T-cell (primary cell): ENCODE measurements at regions not wholly inside any gene's neighbourhood (a gene's known extent, or its start where the extent isn't known, plus 50 kb on each side); places are given as distances from the start of the nearest gene placed in this dataset.

Experiments
- ATAC-seq, 4 experiments: fragments of 200-7000 bp in 3 of 4; fragments of 150-1000 bp in 1 of 4; cut with Tn5 transposase; replicated peaks in 1 of 4; 1 replicate in 3 of 4; 2 replicates in 1 of 4; pipeline ENCODE4 v1.10.0; 2021; ENCODE audit warnings: moderate library complexity in 3 of 4, mild to moderate bottlenecking in 2 of 4, moderate number of reproducible peaks in 1 of 4
- CTCF ChIA-PET, 2 donors: fragments of 300-600 bp; sonication (Branson Sonifier 250); formaldehyde crosslinking; loops; one replicate each; lab custom pipeline; 2022; ENCODE audit warnings: antibody characterized with exemption in 2 of 2; lab: Charles Lee
- POLR2A ChIA-PET, 2 donors: fragments of 300-600 bp; sonication (Branson Sonifier 250); formaldehyde crosslinking; loops; one replicate each; lab custom pipeline; 2022; ENCODE audit warnings: antibody characterized with exemption in 2 of 2; lab: Charles Lee
- DNase-seq, 35 experiments: peaks; one replicate each; pipeline versions ENCODE4 v3.0.0 to v3.0.0-alpha.2; 2013 to 2023
- H3K27ac ChIP-seq: one replicate; pipeline ENCODE4 v1.5.1; 2013; ENCODE audit warnings: low read length
- H3K27me3 ChIP-seq, 2 experiments: replicated peaks in 1 of 2; 1 replicate in 1 of 2; 2 replicates in 1 of 2; pipeline versions ENCODE4 v1.6.1 to v1.7.0; 2013; ENCODE audit warnings: low read length in 1 of 2, mixed read lengths in 1 of 2; ENCODE audit not compliant: control insufficient read depth in 2 of 2, insufficient read depth in 2 of 2; ENCODE audit errors: extremely low read depth in 1 of 2
- H3K36me3 ChIP-seq, 2 donors: 1 replicate in 1 of 2; 2 replicates in 1 of 2; pipeline versions ENCODE4 v1.6.1 to v1.7.0; 2013; ENCODE audit warnings: low read length in 1 of 2; ENCODE audit not compliant: control insufficient read depth in 2 of 2, insufficient read depth in 1 of 2; ENCODE audit errors: extremely low read depth in 1 of 2
- H3K4me1 ChIP-seq, 2 experiments: 1 replicate in 1 of 2; 2 replicates in 1 of 2; pipeline versions ENCODE4 v1.6.1 to v1.7.0; 2013; ENCODE audit warnings: low read length in 2 of 2, mixed read lengths in 1 of 2; ENCODE audit not compliant: insufficient read depth in 2 of 2, control insufficient read depth in 1 of 2; ENCODE audit errors: extremely low read depth in 1 of 2
- H3K4me3 ChIP-seq, 2 donors: 1 replicate in 1 of 2; 2 replicates in 1 of 2; pipeline versions ENCODE4 v1.5.1 to v1.7.0; 2013; ENCODE audit warnings: mild to moderate bottlenecking in 2 of 2, low read length in 1 of 2, moderate library complexity in 1 of 2; ENCODE audit not compliant: control insufficient read depth in 1 of 2; ENCODE audit errors: extremely low read depth in 1 of 2
- H3K9me3 ChIP-seq: 2 replicates; pipeline ENCODE4 v1.7.0; 2013
- H3K27ac Mint-ChIP-seq, 2 donors: one replicate each; pipeline ENCODE4 v1.8.0; 2020 to 2021; ENCODE audit warnings: mild to moderate bottlenecking in 2 of 2, mixed read lengths in 2 of 2
- H3K27me3 Mint-ChIP-seq, 2 donors: one replicate each; pipeline ENCODE4 v1.8.0; 2021 to 2022; ENCODE audit warnings: mixed read lengths in 2 of 2
- H3K36me3 Mint-ChIP-seq: one replicate; pipeline ENCODE4 v1.8.0; 2021; ENCODE audit warnings: mixed read lengths
- H3K4me1 Mint-ChIP-seq, 3 donors: one replicate each; pipeline ENCODE4 v1.8.0; 2020 to 2022; ENCODE audit warnings: mixed read lengths in 3 of 3, mild to moderate bottlenecking in 1 of 3
- H3K4me3 Mint-ChIP-seq, 3 donors: one replicate each; pipeline ENCODE4 v1.8.0; 2020 to 2022; ENCODE audit warnings: mild to moderate bottlenecking in 3 of 3, mixed read lengths in 3 of 3, moderate library complexity in 3 of 3
- H3K9me3 Mint-ChIP-seq, 3 donors: one replicate each; pipeline ENCODE4 v1.8.0; 2020 to 2022; ENCODE audit warnings: mixed read lengths in 3 of 3
- WGBS: methylation state at CpG from one replicate; pipeline ENCODE4 v1.1.5; 2013; ENCODE audit warnings: missing lambda C conversion rate; ENCODE audit not compliant: insufficient coverage; 5-methylcytosine and 5-hydroxymethylcytosine counted together

DNA sequence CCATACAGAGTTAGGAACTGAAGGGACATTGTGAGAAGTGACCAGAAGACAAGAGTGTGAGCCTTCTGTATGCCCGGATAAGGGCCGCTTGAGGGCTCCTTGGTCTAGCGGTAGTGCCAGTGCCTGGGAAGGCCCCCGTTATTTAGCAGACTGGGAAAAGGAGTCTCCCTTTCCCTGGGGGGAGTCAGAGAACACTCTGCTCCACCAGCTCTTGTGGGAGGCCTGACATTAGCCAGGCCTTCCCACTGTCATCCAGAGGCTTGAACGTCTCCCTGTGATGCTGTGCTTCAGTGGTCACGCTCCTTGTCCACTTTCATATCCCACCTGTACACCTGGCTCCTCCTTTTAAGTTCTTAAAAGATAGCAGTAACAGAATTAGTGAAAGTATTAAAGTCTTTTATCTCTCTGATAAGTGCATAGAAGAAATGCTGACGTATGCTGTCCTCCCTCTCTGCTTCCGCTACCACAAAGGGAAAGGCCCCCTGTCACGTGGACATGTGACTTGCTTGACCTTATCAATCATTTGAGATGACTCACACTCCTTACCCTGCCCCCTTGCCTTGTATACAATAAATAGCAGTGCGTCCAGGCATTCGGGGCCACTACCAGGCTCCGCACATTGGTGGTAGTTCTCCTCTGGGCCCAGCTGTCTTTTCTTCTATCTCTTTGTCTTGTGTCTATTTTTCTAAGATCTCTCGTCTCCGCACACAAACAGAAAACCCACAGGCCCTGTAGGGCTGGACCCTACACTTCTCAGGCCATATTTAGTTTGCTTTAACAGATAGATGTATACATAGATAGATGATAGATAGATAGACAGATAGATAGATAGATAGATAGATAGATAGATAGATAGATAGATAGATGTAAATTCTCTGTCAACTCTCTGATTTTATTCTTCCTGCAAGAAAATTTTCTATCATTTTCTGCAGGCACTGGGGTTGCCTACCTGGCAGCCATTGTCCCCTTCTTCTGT lies 131.5 kb upstream of the JCAD start:
- no peak for ATAC-seq
- Mint-ChIP-seq H3K9me3 (peaks cover 0 to 2% (median 0%) of the 10 kb centered on the region in 3 donors), H3K27ac (no peak overlapping the region), H3K36me3 (no peaks in the 10 kb centered on the region), H3K4me1 (peaks cover 3 to 8% (median 5%) of the 10 kb centered on the region in 3 donors), H3K27me3 (peaks cover 5 to 12% of the 10 kb centered on the region in 2 donors), H3K4me3 (no peak overlapping the region)
- ChIA-PET POLR2A (interaction anchor here in 1 of 2 donors (0.5 kb wide), 1 partner anchor 392 kb away, joined by 8 read pairs; no protein-coding TSS in a partner anchor), CTCF (no interaction called here)
- H3K9me3 ChIP-seq: no peaks in the 10 kb centered on the region
- 93% methylated on average over 8 of the region's 14 CpGs for WGBS
- no peak overlapping the region for H3K27ac ChIP-seq
- peak in 5 of 35 experiments; percentile 1 to 26 (median 8) for DNase-seq
- peaks cover 0 to 14% of the 10 kb centered on the region in 2 experiments for H3K27me3 ChIP-seq
- no peaks in the 10 kb centered on the region for H3K36me3 ChIP-seq
- H3K4me3 ChIP-seq: no peak overlapping the region
- H3K4me1 ChIP-seq: no peaks in the 10 kb centered on the region

- CTCF ChIA-PET: no interaction called here
- H3K27me3 ChIP-seq: peaks cover 0 to 14% of the 10 kb centered on the region in 2 experiments
- no peaks in the 10 kb centered on the region for H3K36me3 Mint-ChIP-seq
- no peaks in the 10 kb centered on the region for H3K9me3 ChIP-seq
- POLR2A ChIA-PET: no interaction called here
- DNase-seq: no peak
- no peaks in the 10 kb centered on the region for H3K9me3 Mint-ChIP-seq
- no peaks in the 10 kb centered on the region for H3K4me1 ChIP-seq
- H3K4me3 Mint-ChIP-seq: no peak overlapping the region
- no peak for ATAC-seq
- peaks cover 5 to 9% of the 10 kb centered on the region in 2 donors for H3K27me3 Mint-ChIP-seq
- H3K27ac Mint-ChIP-seq: no peak overlapping the region
- 48% methylated on average over 3 of the region's 4 CpGs for WGBS
- no peak overlapping the region for H3K27ac ChIP-seq
- no peak overlapping the region for H3K4me3 ChIP-seq
- H3K36me3 ChIP-seq: no peaks in the 10 kb centered on the region
- H3K4me1 Mint-ChIP-seq: peaks cover 3 to 8% (median 5%) of the 10 kb centered on the region in 3 donors
Measured at GRCh38 chr10:30189238-30189580, 129.8 kb upstream of the JCAD start.

DNA sequence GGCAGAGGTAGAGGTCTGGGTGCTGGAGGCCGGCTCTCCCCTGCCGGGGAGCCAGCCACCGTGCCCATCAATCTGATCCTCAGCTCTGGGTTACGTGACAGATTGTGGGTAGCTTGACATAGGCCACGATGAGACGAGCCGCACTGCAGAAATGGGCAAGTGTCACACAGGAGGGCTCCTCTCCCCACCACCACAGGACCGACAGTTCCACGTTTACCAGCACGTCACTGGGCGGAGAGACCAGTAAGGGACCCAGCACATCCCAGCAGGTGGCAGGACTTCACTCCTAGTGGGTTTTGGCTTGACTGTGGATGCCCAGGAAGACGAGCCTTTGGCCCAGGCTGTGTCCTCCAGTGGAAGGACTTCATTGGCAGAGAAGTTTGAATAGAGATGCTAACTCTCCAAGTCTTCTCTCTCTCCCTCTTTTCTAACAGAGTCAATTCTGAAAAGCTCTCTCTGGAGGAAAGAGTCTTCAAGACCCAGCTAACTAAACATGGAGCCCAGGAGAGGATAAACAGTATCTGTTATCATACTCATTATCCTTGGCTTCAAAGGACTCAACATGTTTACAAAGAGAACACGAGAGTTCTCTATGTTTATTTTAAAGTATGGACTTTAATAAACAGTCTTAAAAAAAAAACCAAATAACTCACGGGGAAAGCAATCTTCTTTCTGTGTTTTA lies 129.3 kb upstream of the JCAD start:
- ATAC-seq: no peak
- H3K9me3 ChIP-seq: no peaks in the 10 kb centered on the region
- no peaks in the 10 kb centered on the region for H3K4me1 ChIP-seq
- peaks cover 3 to 8% (median 5%) of the 10 kb centered on the region in 3 donors for H3K4me1 Mint-ChIP-seq
- H3K36me3 Mint-ChIP-seq: no peaks in the 10 kb centered on the region
- no peak overlapping the region for H3K4me3 Mint-ChIP-seq
- DNase-seq: no peak
- no peak overlapping the region for H3K4me3 ChIP-seq
- H3K27me3 ChIP-seq: peaks cover 0 to 14% of the 10 kb centered on the region in 2 experiments
- no peaks in the 10 kb centered on the region for H3K36me3 ChIP-seq
- ChIA-PET CTCF (no interaction called here), POLR2A (no interaction called here)
- peaks cover 5 to 9% of the 10 kb centered on the region in 2 donors for H3K27me3 Mint-ChIP-seq
- H3K27ac Mint-ChIP-seq: no peak overlapping the region
- no peaks in the 10 kb centered on the region for H3K9me3 Mint-ChIP-seq
- WGBS: 83% methylated on average over 4 of the region's 14 CpGs
- no peak overlapping the region for H3K27ac ChIP-seq

DNA sequence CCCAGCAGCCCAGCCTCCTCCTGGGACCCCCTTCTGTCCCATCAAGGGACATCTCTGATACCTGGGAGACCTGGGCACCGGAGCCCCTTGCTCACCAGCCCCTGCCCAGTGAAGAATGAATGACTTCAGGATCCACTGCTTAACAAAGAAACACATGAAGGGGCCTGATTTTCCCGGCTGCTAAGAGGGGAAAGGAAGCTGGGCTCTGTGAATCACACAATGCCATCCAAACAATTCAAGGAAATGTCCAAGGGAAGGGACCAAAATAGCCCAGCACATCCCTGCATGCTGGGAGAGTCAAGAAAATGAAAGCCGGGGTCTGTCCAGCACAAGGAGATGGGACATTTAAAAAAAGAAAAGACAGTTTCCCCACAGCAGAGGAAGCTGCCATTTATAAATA lies 128.7 kb upstream of the JCAD start:
- Histone ChIP-seq H3K27ac (no peak overlapping the region), H3K27me3 (peaks cover 0 to 14% of the 10 kb centered on the region in 2 experiments), H3K9me3 (no peaks in the 10 kb centered on the region), H3K4me3 (no peak overlapping the region), H3K4me1 (no peaks in the 10 kb centered on the region), H3K36me3 (no peaks in the 10 kb centered on the region)
- Mint-ChIP-seq H3K4me3 (no peak overlapping the region), H3K9me3 (no peaks in the 10 kb centered on the region), H3K27me3 (peaks cover 5 to 9% of the 10 kb centered on the region in 2 donors), H3K27ac (no peak overlapping the region), H3K36me3 (no peaks in the 10 kb centered on the region), H3K4me1 (peaks cover under 1 to 4% (median 3%) of the 10 kb centered on the region in 3 donors)
- CTCF ChIA-PET: no interaction called here
- WGBS: 85% methylated on average over 3 of the region's 3 CpGs
- ATAC-seq: no peak
- no peak for DNase-seq
- POLR2A ChIA-PET: no interaction called here

DNA sequence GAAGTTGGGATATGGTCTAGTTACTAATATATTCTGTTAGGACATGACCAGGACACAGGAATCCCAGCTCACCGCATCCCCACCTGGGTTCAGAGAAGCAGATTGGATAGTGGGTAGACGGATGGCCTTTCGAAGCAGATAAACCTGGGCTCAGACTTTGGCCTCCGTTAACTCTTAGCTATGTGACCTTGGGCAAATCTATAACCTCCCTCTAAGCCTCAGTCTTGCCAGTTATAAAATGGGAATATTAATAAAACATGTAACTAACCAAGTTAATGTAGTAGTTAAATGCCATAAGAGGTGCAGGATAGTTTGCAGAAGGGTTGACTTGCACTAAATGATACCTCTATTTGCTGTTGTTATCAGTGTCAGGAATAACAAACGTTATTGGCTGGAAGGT lies 127.6 kb upstream of the JCAD start:
- ChIA-PET CTCF (interaction anchor here in 1 of 2 donors (0.6 kb wide), 1 partner anchor 162 kb away, joined by 4 read pairs; the partner anchor contains the start of gene MTPAP), POLR2A (no interaction called here)
- Histone ChIP-seq H3K9me3 (no peaks in the 10 kb centered on the region), H3K36me3 (no peaks in the 10 kb centered on the region), H3K27ac (no peak overlapping the region), H3K4me3 (no peak overlapping the region), H3K27me3 (peaks cover 0 to 17% of the 10 kb centered on the region in 2 experiments), H3K4me1 (no peaks in the 10 kb centered on the region)
- Mint-ChIP-seq H3K4me3 (no peak overlapping the region), H3K36me3 (no peaks in the 10 kb centered on the region), H3K9me3 (no peaks in the 10 kb centered on the region), H3K4me1 (no peaks in the 10 kb centered on the region), H3K27me3 (peaks cover 3 to 6% of the 10 kb centered on the region in 2 donors), H3K27ac (no peak overlapping the region)
- ATAC-seq (no peak), DNase-seq (no peak)
- WGBS: no CpG with 5 or more reads among the region's 5 CpGs

DNA sequence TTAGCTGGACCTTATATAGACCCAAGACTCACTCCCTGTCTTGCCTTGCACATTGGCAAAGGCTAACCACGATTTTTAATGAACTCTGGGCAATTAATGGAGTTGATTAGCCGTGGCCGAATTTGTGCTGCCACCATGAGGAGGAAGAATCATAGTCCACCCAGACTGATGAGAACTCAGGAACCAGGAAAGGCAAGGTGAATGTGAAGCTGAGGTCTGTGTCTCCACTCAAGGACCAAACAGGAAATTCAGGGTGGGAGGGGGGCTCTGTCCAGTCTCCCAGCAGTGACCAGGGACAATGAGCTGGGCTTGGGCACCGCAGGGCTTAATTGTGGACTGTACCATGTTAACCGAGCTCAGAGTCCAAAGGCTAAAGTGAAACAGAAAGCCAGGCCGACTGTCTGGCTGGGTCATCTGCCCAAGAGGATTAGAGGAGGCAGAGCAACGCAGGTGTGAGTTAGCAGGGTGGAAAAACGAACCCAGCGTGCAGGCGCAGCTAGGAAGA lies 127.0 kb upstream of the JCAD start:
- no peaks in the 10 kb centered on the region for H3K9me3 Mint-ChIP-seq
- CTCF ChIA-PET: interaction anchor here in 1 of 2 donors (0.6 kb wide), 1 partner anchor 163 kb away, joined by 4 read pairs; the partner anchor contains the start of gene MTPAP

More for the DNA sequence above, 127.0 kb upstream of the JCAD start:
- Histone ChIP-seq H3K9me3 (no peaks in the 10 kb centered on the region), H3K27ac (no peak overlapping the region), H3K27me3 (peaks cover 0 to 17% of the 10 kb centered on the region in 2 experiments), H3K4me1 (no peaks in the 10 kb centered on the region), H3K36me3 (no peaks in the 10 kb centered on the region), H3K4me3 (no peak overlapping the region)
- no peaks in the 10 kb centered on the region for H3K4me1 Mint-ChIP-seq
- WGBS: 76% methylated on average over 10 of the region's 10 CpGs
- DNase-seq: no peak
- no peak for ATAC-seq
- POLR2A ChIA-PET: no interaction called here
- H3K27ac Mint-ChIP-seq: no peak overlapping the region
- no peak overlapping the region for H3K4me3 Mint-ChIP-seq
- peaks cover 3 to 6% of the 10 kb centered on the region in 2 donors for H3K27me3 Mint-ChIP-seq
- no peaks in the 10 kb centered on the region for H3K36me3 Mint-ChIP-seq
